Bronchial epithelial cell (primary cell): ENCODE measurements at regions not wholly inside any gene's neighbourhood (a gene's known extent, or its start where the extent isn't known, plus 50 kb on each side); places are given as distances from the start of the nearest gene placed in this dataset.

Source experiments
- DNase-seq: peaks from one replicate; pipeline ENCODE4 v3.0.0-alpha.2; 2010; ENCODE audit warnings: low read depth
- FAIRE-seq: peaks from 2 replicates; lab custom pipeline; 2011; peaks lifted over from hg19 to GRCh38; lab: Jason Lieb, UNC
- H3K27me3 ChIP-seq: 2 replicates; pipeline ENCODE4 v1.5.1; 2011; ENCODE audit warnings: low read length; ENCODE audit not compliant: control insufficient read depth, insufficient read depth
- H3K36me3 ChIP-seq: 2 replicates; pipeline ENCODE4 v1.5.1; 2011; ENCODE audit warnings: low read length; ENCODE audit not compliant: control insufficient read depth, insufficient read depth
- H3K4me3 ChIP-seq: 2 replicates; pipeline ENCODE4 v1.5.1; 2011; ENCODE audit warnings: mild to moderate bottlenecking, low read depth, low read length, control low read depth
- CTCF ChIP-seq: IDR thresholded peaks from 2 replicates; pipeline ENCODE4 v1.5.1; 2011; ENCODE audit warnings: mild to moderate bottlenecking, moderate library complexity, low read length, control low read depth, inconsistent platforms; ENCODE audit not compliant: insufficient read depth, severe bottlenecking

DNA sequence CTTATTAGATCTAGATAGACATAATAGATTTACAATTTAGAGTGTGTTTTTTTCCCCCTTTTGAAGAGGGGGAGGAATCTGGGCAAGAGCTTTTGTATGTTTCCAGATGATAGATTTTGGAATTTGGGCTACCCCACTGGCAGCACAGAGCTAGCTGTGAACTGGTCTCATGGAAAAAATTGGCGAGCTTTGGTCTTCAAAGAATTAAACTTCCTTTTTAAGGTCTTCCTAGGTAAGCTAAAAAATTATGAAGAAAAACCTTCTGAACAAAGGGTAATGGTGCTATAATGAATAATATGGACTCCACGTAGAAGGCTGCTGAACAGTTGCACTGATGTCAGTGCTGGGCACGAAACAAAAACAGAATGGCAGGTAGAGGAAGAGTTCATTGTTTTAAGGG lies 109.3 kb downstream of the ZIC5 start:
- FAIRE-seq (no peak), DNase-seq (no peak)
- Histone ChIP-seq H3K36me3 (no peaks in the 10 kb centered on the region), H3K27me3 (no peaks in the 10 kb centered on the region), H3K4me3 (no peak overlapping the region)
- TF ChIP-seq CTCF = no peak

- FAIRE-seq (no peak), DNase-seq (no peak)
- H3K27me3 ChIP-seq = no peaks in the 10 kb centered on the region
- TF ChIP-seq CTCF = no peak
- no peak overlapping the region for H3K4me3 ChIP-seq
- no peaks in the 10 kb centered on the region for H3K36me3 ChIP-seq
Observed at GRCh38 chr13:99861771-99862170, 109.8 kb downstream of the ZIC5 start.

DNA sequence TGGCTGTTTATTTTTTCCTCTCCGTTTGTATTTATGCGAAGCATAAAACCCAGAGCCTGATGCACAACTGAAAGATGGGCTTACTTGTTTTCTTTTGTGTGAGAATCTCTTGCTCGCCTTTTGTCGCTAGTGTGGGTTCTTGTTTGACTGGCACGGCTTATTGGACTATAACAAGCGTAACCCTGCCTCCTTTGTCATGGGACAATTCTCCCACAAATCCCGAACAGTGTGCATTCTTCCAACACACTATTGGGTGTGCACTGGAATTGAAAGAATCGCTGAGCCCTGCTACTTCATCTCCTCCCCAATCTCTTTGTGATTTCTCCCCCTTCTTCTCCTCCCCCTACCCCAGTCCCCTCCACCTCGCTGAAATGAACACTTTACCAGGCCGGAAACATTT lies 110.8 kb downstream of the ZIC5 start:
- FAIRE-seq = peak; percentile 23
- TF ChIP-seq CTCF = no peak
- DNase-seq = no peak
- Histone ChIP-seq H3K4me3 (no peak overlapping the region), H3K27me3 (no peaks in the 10 kb centered on the region), H3K36me3 (no peaks in the 10 kb centered on the region)

DNA sequence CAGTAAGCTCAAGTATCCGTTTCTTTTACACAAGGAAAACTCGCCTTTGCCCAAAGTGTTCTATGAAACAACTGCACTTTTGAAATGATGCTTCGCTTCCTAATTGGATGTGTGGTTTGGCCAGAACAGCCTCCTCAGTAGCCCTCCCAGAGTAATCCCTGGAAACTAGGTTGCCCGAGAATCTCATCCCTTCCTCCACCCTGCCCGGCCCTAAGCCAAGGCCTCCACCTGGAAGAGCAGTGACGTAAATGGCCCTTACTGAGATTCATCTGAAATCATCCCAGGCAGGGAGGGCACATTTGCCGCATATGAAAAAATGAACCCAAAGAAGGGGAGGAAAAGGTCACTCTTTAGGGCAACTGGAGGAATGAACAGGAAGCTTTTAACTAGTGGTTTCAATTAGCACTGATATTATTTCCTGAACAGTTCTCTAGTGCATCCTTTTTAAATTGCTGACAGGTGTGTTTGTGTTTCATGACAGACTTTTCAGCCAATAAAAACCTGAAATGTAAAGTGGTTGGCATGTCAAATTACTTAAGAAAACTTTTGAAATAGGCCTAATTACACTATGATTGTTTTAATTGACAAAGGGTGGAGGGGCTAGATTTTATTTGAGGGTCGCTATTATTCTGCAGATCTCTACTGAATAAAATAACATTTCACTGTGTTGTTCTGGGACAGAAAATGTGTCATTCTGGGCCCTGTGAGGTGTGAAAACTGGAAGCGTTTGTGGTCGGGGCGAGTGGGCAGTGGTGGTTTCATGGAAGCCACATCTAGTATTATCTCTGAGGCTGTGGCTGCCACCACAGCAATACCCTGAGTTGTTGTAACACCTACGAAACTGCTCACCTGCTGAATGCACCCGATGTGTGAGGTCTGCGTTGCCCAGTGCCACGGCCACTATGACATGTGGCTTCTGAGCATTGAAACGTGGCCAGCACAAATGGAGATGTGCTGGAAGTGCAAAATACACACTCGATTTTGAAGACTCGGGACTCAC lies 112.1 kb downstream of the ZIC5 start:
- no peak overlapping the region for H3K4me3 ChIP-seq
- no peak for FAIRE-seq

GRCh38 chr13:99857738-99858137 lies 113.8 kb downstream of the ZIC5 start:
- DNase-seq = no peak
- H3K27me3 ChIP-seq = no peaks in the 10 kb centered on the region
- TF ChIP-seq CTCF = no peak
- H3K4me3 ChIP-seq = no peak overlapping the region
- no peak for FAIRE-seq
- H3K36me3 ChIP-seq = no peaks in the 10 kb centered on the region

More for the DNA sequence above, 112.1 kb downstream of the ZIC5 start:
- Histone ChIP-seq H3K36me3 (no peaks in the 10 kb centered on the region), H3K27me3 (no peaks in the 10 kb centered on the region)
- no peak for TF ChIP-seq CTCF
- DNase-seq = no peak
